Loucy (cell line): ENCODE measurements at regions not wholly inside any gene's neighbourhood (a gene's known extent, or its start where the extent isn't known, plus 50 kb on each side); places are given as distances from the start of the nearest gene placed in this dataset.

Experiments
- EZH2phosphoT487 ChIP-seq: fragments of 200-600 bp; IDR thresholded peaks from 2 replicates; pipeline ENCODE4 v1.6.1; 2018; ENCODE audit warnings: antibody characterized with exemption, mild to moderate bottlenecking, moderate library complexity, borderline replicate concordance
- TF ChIP-seq, protein P1 (sequence below): fragments of 200-600 bp; sonication (generic); conservative IDR thresholded peaks from 2 replicates; pipeline ENCODE4 v1.5.1; 2014; ENCODE audit warnings: mild to moderate bottlenecking, antibody characterized with exemption, low read length

GRCh38 chr3:150264561-150265279 lies 143.4 kb upstream of the TSC22D2 start:
- TF ChIP-seq, protein P1, sequence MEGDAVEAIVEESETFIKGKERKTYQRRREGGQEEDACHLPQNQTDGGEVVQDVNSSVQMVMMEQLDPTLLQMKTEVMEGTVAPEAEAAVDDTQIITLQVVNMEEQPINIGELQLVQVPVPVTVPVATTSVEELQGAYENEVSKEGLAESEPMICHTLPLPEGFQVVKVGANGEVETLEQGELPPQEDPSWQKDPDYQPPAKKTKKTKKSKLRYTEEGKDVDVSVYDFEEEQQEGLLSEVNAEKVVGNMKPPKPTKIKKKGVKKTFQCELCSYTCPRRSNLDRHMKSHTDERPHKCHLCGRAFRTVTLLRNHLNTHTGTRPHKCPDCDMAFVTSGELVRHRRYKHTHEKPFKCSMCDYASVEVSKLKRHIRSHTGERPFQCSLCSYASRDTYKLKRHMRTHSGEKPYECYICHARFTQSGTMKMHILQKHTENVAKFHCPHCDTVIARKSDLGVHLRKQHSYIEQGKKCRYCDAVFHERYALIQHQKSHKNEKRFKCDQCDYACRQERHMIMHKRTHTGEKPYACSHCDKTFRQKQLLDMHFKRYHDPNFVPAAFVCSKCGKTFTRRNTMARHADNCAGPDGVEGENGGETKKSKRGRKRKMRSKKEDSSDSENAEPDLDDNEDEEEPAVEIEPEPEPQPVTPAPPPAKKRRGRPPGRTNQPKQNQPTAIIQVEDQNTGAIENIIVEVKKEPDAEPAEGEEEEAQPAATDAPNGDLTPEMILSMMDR: no peak
- TF ChIP-seq EZH2phosphoT487: no peak
